HCT116 (cell line): ENCODE measurements at regions not wholly inside any gene's neighbourhood (a gene's known extent, or its start where the extent isn't known, plus 50 kb on each side); places are given as distances from the start of the nearest gene placed in this dataset.

ENCODE experiments used
- ATAC-seq: fragments of 200-7000 bp; cut with Tn5 transposase; 2 replicates; pipeline ENCODE4 v1.9.1; 2020; ENCODE audit warnings: mild to moderate bottlenecking, moderate library complexity
- BruUV-seq: library from RNA; stranded (reverse); fragments of 400-500 nt; replicated peaks from 2 replicates; lab custom pipeline; 2021; lab: Mats Ljungman, UMichigan
- CTCF ChIA-PET: fragments of 300-600 bp; sonication (Branson Sonifier 250); formaldehyde crosslinking; loops from one replicate; lab custom pipeline; 2021; ENCODE audit warnings: antibody characterized with exemption; lab: Charles Lee
- POLR2A ChIA-PET: fragments of 300-600, 350-600 bp; sonication (Branson Sonifier 250); formaldehyde crosslinking; loops from one replicate; lab custom pipeline; 2021; ENCODE audit warnings: antibody characterized with exemption; lab: Charles Lee
- RAD21 ChIA-PET, 2 experiments: fragments of 300-600 bp; sonication (Branson Sonifier 250); formaldehyde crosslinking; loops; one replicate each; lab custom pipeline; 2023; ENCODE audit warnings: low total read pairs in 2 of 2; ENCODE audit not compliant: uncharacterized antibody in 2 of 2, unreplicated experiment in 2 of 2, low non-redundant PET in 1 of 2; lab: Charles Lee
- DNase-seq: peaks from one replicate; pipeline ENCODE4 v3.0.0-alpha.2; 2010; ENCODE audit warnings: low read depth, low spot score
- H2AFZ ChIP-seq: fragments of 200-600 bp; shearing (Covaris generic), sonication (generic); 2 replicates; pipeline ENCODE4 v1.6.1; 2017; ENCODE audit warnings: low read depth, mixed run types, mixed read lengths, antibody characterized with exemption, low read length; ENCODE audit not compliant: poor library complexity, severe bottlenecking
- H3K27ac ChIP-seq: 2 replicates; pipeline ENCODE4 v1.5.1; 2012; ENCODE audit warnings: low read depth, low read length
- H3K27me3 ChIP-seq: fragments of 200-600 bp; sonication (generic); 2 replicates; pipeline ENCODE4 v1.6.1; 2016; ENCODE audit warnings: mixed run types, low read length, mixed read lengths; ENCODE audit not compliant: insufficient read depth
- H3K36me3 ChIP-seq, 2 experiments: fragments of 200-500 bp in 1 of 2; fragments of 200-600 bp in 1 of 2; sonication (Bioruptor generic) in 1 of 2; sonication (generic) in 1 of 2; 2 replicates each; pipeline versions ENCODE4 v1.5.1 to v1.6.1; 2014 to 2016; ENCODE audit warnings: low read length in 2 of 2, inconsistent platforms in 1 of 2, mixed read lengths in 1 of 2, mixed run types in 1 of 2; ENCODE audit not compliant: insufficient read depth in 2 of 2, control insufficient read depth in 1 of 2
- H3K4me1 ChIP-seq, 2 experiments: fragments of 200-600 bp in 1 of 2; sonication (generic) in 1 of 2; 2 replicates each; pipeline versions ENCODE4 v1.5.1 to v1.6.1; 2012 to 2017; ENCODE audit warnings: low read length in 2 of 2, inconsistent platforms in 1 of 2, mild to moderate bottlenecking in 1 of 2, mixed read lengths in 1 of 2, mixed run types in 1 of 2, moderate library complexity in 1 of 2; ENCODE audit not compliant: insufficient read depth in 2 of 2, control insufficient read depth in 1 of 2
- H3K4me2 ChIP-seq: fragments of 200-600 bp; sonication (generic); 2 replicates; pipeline ENCODE4 v1.6.1; 2017; ENCODE audit warnings: mixed run types, low read length, mixed read lengths
- H3K4me3 ChIP-seq, 2 experiments: fragments of 200-600 bp in 1 of 2; sonication (generic) in 1 of 2; replicated peaks in 1 of 2; 2 replicates each; pipeline ENCODE4 v1.5.1; 2011 to 2016; ENCODE audit warnings: low read length in 2 of 2, control low read depth in 1 of 2, low read depth in 1 of 2, mild to moderate bottlenecking in 1 of 2, mixed read lengths in 1 of 2, mixed run types in 1 of 2
- H3K79me2 ChIP-seq: fragments of 200-600 bp; sonication (generic); 2 replicates; pipeline ENCODE4 v1.6.1; 2017; ENCODE audit warnings: mild to moderate bottlenecking, mixed run types, low read length, moderate library complexity, mixed read lengths; ENCODE audit not compliant: insufficient read depth
- H3K9ac ChIP-seq: fragments of 200-600 bp; sonication (generic); 2 replicates; pipeline ENCODE4 v1.6.1; 2016; ENCODE audit warnings: low read length, mixed read lengths
- H3K9me2 ChIP-seq: fragments of 200-600 bp; sonication (generic), shearing (Covaris generic); 2 replicates; pipeline ENCODE4 v1.6.1; 2017; ENCODE audit warnings: mixed run types, mild to moderate bottlenecking, moderate library complexity; ENCODE audit not compliant: insufficient read depth
- H3K9me3 ChIP-seq, 2 experiments: fragments of 200-500 bp in 1 of 2; fragments of 200-600 bp in 1 of 2; sonication (Bioruptor generic) in 1 of 2; sonication (generic) in 1 of 2; 2 replicates each; pipeline ENCODE4 v1.6.1; 2014 to 2017; ENCODE audit warnings: low read length in 2 of 2, mixed read lengths in 2 of 2, inconsistent platforms in 1 of 2, low read depth in 1 of 2, mild to moderate bottlenecking in 1 of 2, mixed run types in 1 of 2, moderate library complexity in 1 of 2; ENCODE audit not compliant: control insufficient read depth in 1 of 2, insufficient read depth in 1 of 2
- H4K20me1 ChIP-seq: fragments of 200-600 bp; sonication (generic), shearing (Covaris generic); 2 replicates; pipeline ENCODE4 v1.6.1; 2017; ENCODE audit warnings: mixed run types, mild to moderate bottlenecking, moderate library complexity; ENCODE audit not compliant: insufficient read depth
- CBX3 ChIP-seq: IDR thresholded peaks from 2 replicates; pipeline ENCODE4 v1.6.1; 2012; ENCODE audit warnings: low read depth
- CEBPB ChIP-seq: IDR thresholded peaks from 2 replicates; pipeline ENCODE4 v1.6.1; 2012; ENCODE audit warnings: low read depth
- EGR1 ChIP-seq: IDR thresholded peaks from 2 replicates; pipeline ENCODE4 v1.6.1; 2012; ENCODE audit warnings: low read depth
- EZH2phosphoT487 ChIP-seq: fragments of 200-600 bp; IDR thresholded peaks from 2 replicates; pipeline ENCODE4 v1.6.1; 2018; ENCODE audit warnings: antibody characterized with exemption, borderline replicate concordance
- RAD21 ChIP-seq: IDR thresholded peaks from 2 replicates; pipeline ENCODE4 v1.6.1; 2012; ENCODE audit warnings: low read depth, mild to moderate bottlenecking
- REST ChIP-seq: IDR thresholded peaks from 2 replicates; pipeline ENCODE4 v1.6.1; 2012; ENCODE audit warnings: low read depth
- SP1 ChIP-seq: IDR thresholded peaks from 2 replicates; pipeline ENCODE4 v1.6.1; 2012; ENCODE audit warnings: low read depth
- SRF ChIP-seq: IDR thresholded peaks from 2 replicates; pipeline ENCODE4 v1.6.1; 2012; ENCODE audit warnings: low read depth
- TCF7L2 ChIP-seq: IDR thresholded peaks from 2 replicates; pipeline ENCODE4 v1.7.0; 2011; ENCODE audit warnings: borderline replicate concordance, inconsistent platforms; ENCODE audit not compliant: insufficient read depth, insufficient read length; ENCODE audit errors: extremely low read depth
- YY1 ChIP-seq: IDR thresholded peaks from 2 replicates; pipeline ENCODE4 v1.6.1; 2011; ENCODE audit warnings: low read length, low read depth, moderate library complexity, mild to moderate bottlenecking; ENCODE audit not compliant: insufficient replicate concordance; ENCODE audit errors: extremely low read depth
- ZFX ChIP-seq: fragments of 450-650 bp; IDR thresholded peaks from 2 replicates; pipeline ENCODE4 v1.6.1; 2017
- ZNF274 ChIP-seq: fragments of 200-500 bp; sonication (Bioruptor generic); IDR thresholded peaks from 2 replicates; pipeline ENCODE4 v1.6.1; 2014; ENCODE audit warnings: mild to moderate bottlenecking, low read depth, low read length, inconsistent platforms
- intact Hi-C: fragments of 100-400 bp; cut with micrococcal nuclease; formaldehyde crosslinking; loops from 2 replicates; pipeline ENCODE4 v1.10.0; 2022
- TF ChIP-seq, protein P1 (sequence below): IDR thresholded peaks from 2 replicates; pipeline ENCODE4 v1.6.1; 2012
- TF ChIP-seq, protein P2 (sequence below): IDR thresholded peaks from 2 replicates; pipeline ENCODE4 v1.6.1; 2012

GRCh38 chr9:35549441-35549840 is 55.6 kb upstream of the TESK1 start:
- no peak for ATAC-seq
- Histone ChIP-seq H3K36me3 (no peaks in the 10 kb centered on the region), H3K4me1 (peaks cover 0 to 6% of the 10 kb centered on the region in 2 experiments; a peak in 2 of 4 replicates), H3K4me3 (no peak overlapping the region), H3K9me3 (no peaks in the 10 kb centered on the region), H2AFZ (no peak overlapping the region), H3K27ac (no peak overlapping the region), H3K79me2 (no peaks in the 10 kb centered on the region), H3K27me3 (no peaks in the 10 kb centered on the region), H3K9me2 (no peaks in the 10 kb centered on the region), H3K9ac (no peak overlapping the region), H3K4me2 (no peak overlapping the region), H4K20me1 (no peaks in the 10 kb centered on the region)
- TF ChIP-seq SRF, result no peak
- no peak for TF ChIP-seq TCF7L2
- TF ChIP-seq REST, result no peak
- TF ChIP-seq, protein P1, sequence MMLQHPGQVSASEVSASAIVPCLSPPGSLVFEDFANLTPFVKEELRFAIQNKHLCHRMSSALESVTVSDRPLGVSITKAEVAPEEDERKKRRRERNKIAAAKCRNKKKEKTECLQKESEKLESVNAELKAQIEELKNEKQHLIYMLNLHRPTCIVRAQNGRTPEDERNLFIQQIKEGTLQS, result no peak
- TF ChIP-seq SP1, result no peak
- no peak for TF ChIP-seq RAD21
- no peak for TF ChIP-seq YY1
- TF ChIP-seq CEBPB, result no peak
- TF ChIP-seq EGR1, result no peak
- TF ChIP-seq, protein P2, sequence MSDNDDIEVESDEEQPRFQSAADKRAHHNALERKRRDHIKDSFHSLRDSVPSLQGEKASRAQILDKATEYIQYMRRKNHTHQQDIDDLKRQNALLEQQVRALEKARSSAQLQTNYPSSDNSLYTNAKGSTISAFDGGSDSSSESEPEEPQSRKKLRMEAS, result no peak
- TF ChIP-seq CBX3, result no peak
- TF ChIP-seq ZNF274, result no peak
- TF ChIP-seq EZH2phosphoT487, result no peak
- TF ChIP-seq ZFX, result no peak
- ChIA-PET CTCF (no interaction called here), RAD21 (no interaction called here), POLR2A (no interaction called here)
- intact Hi-C loops, result no loop called here
- BruUV-seq, result no TSS peak
- no peak for DNase-seq
